C1 segment of cervical spinal cord (tissue), 14 donors: ENCODE measurements at regions not wholly inside any gene's neighbourhood (a gene's known extent, or its start where the extent isn't known, plus 50 kb on each side); places are given as distances from the start of the nearest gene placed in this dataset.
"Not testable (repeated sequence)": the region's sequence is repeated elsewhere in the genome, so short reads cannot be mapped to it uniquely, and the experiment has no call there.

Experiments
- DNase-seq, 14 donors: peaks; one replicate each; lab custom pipeline; 2025; lab: John Stamatoyannopoulos, UW

- DNase-seq, result peak in 6 of 14 donors; percentile 5 to 35 (median 27)
Observed at GRCh38 chr1:58968360-58968952, 184.6 kb upstream of the JUN start.

- not testable (repeated sequence) for DNase-seq
Observed at GRCh38 chr1:58969176-58969575, 185.3 kb upstream of the JUN start.

DNA sequence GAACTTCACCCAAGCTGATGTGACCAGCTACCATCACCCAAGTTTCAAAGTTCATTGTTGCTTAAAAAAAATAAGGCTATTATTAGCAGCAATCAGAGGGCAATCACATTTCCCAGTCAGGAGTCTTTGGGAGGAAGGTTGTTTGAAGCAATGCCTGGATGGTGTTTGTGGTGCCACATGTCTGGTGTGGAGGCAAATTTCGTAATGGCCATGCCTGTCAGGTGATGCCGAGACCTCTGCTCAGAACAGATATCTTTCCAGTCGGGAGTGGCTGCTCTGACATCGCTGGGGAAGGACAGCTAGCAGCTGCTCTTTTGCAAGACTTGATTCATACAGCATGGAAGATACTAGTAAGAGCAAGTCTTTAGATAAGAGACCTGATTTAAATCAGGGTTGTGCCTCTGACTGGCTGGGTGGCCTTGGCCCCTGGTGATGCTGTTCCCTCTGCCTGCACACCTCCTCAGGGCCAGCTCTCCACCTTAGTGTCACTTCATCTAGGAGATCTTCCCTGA lies 187.8 kb upstream of the JUN start:
- DNase-seq, result no peak

DNA sequence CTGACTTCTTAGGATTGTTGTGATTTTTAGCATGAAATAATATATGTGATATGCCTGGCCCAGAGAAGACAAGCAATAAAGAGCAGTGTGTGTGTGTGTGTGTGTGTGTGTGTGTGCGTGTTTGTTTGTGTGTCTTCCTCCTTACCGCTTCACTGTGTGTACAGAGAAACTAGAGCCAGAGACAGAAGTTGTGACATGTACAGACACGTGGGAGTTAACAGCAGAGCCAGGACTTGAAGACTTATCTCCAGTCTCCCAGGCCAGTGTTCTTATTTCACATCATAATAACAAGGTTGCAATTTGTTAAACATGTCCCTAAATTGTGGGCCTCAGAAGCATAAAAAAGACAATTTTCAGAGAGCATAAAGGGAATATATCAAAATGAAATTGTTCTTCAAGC lies 192.0 kb upstream of the JUN start:
- no peak for DNase-seq

DNA sequence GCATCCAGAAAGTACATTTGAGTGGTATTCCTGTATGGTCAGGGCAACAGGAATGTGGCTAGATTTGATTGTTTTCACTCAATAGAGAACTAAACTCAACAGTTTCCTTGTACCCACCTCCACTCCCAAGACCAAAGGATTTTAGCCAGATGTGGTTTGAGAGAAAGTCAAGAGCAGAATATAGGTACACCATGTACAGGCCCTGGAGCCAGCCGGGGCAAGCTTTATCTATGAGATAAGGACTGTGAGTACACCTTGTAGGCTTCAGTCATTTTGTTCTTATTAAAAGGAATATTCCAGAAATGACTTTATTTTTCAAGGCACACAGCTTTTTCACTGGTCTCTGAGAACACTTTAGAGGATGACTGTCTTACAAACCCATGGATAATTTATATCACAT lies 192.4 kb upstream of the JUN start:
- DNase-seq, result no peak

DNA sequence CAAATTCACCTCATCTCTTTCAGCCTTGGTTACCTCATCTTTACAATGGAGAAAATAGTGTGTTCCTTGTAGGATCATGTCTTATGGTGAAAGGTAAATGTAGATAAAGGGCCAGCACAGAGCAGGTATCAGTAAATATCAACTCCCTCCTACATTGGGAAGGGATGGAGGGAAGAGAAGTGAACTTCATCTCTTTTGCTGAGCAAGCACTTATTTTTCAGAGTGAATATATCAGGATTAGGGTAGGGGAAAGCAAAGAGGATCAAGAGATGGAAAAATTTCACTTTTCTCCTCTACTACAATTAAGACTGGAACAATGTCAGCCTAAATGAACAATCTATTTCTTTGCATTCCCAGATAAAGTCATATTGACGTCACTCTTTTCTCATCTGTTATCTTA lies 193.8 kb upstream of the JUN start:
- no peak for DNase-seq

DNA sequence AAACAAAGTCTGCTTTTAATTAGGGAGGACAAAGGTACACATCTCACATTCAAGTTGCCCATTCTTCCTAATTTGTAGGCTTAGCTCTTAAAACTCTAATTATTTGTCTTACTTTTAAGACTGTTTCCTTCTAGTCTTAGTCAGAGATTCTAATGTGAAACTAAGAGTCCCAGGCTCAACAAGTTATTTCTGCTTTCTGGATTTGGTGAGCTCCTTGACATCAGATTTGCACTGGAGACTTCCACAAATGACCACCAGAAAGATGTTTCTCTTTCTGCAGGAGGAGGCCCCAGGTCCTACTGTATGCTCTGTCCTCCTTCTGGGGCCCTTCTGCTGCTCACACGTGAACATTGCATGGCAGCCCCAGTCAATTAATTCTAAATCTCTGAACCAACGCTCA lies 194.2 kb upstream of the JUN start:
- DNase-seq, result no peak

DNA sequence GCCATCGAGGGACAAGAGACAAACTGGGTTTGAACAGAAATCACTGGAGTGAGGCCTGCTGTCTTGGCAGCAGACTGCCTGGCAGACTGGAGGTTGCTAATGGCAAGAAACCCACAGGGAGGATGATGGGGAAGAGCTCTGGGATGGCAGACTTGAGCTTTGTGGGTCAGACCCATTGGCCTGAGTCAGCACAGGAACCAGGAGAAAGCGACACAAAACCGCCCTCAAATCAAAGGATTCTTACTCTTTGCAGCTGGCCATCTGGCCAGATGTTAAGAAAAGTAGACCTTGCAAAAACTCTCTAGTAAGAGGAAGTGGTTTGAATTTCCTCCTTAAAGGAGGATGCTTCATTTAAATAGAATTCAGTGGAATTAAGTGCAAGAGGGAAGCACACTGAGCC lies 195.2 kb upstream of the JUN start:
- DNase-seq, result no peak

DNA sequence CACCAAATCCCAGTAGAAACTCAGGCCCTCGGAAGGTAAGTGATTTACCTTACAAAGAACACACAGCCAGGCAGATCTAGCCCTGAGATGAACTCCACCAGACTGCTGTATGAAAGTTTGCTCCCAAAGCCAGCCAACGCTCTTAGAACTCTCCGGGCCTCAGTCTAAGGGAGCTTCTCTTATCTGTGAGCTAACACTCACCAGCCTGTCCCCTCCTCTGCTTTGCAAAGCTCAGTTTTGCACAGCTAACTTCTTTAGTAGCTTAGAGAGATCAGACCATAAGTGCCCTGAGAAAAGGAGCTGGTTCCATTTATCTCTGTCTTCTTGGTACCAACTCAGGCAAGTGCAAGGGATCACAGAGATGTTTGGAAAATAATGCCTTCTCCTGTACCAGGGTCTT lies 195.8 kb upstream of the JUN start:
- no peak for DNase-seq

DNA sequence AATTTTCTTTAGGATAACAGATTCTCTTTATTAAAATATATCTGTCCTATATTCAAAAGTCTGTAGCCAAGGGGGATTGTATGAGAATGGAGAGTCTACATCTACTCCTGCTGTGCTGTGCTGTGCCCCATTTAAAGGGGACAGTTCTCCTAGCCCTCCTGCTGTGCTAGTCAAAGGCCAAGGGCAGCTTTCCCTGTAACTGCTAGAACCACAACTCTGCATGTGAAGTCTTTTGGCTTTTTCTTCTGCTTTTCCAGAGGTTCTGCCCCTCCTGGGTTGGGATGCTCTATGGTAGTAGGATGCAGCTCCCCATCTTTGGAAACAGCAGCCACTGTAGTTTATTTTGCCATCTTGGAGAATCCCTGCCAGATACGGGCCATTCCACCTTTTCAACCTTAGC lies 197.5 kb upstream of the JUN start:
- no peak for DNase-seq

GRCh38 chr1:58982259-58982998 lies 198.6 kb upstream of the JUN start:
- no peak for DNase-seq

- DNase-seq, result no peak
Observed at GRCh38 chr1:58983162-58983561, 199.3 kb upstream of the JUN start.

DNA sequence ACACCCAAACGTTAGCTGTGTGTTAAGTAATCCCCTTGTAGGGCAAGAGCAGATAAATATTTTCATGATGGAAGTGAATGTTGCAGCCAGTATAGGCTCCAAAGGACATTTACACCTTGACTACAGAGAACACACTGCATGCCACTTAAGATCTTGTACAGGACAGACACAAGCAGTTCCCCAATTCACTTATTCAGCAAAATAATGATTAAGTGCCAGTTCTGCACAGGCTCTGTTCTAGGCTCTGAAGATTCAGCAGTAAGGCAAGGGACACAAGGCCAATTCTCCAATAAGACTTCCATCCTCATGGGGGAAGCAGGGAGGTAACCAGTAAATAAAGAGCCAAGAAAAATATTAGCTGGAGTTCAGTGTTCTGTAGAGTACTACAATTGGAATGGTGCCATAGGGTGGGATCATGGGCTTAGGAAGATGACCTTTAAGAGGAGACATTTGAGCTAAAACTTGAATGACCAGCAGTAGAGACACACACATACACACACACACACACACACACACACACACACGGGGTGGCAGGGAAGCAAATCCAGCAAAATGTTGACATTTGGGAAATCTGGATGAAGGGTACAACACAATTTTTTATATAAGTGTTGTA lies 199.9 kb upstream of the JUN start:
- DNase-seq, result no peak

GRCh38 chr1:58986996-58987767 lies 203.3 kb upstream of the JUN start:
- DNase-seq, result no peak

GRCh38 chr1:58988752-58989151 lies 204.9 kb upstream of the JUN start:
- DNase-seq, result no peak

GRCh38 chr1:58989845-58990244 lies 206.0 kb upstream of the JUN start:
- DNase-seq, result no peak

DNA sequence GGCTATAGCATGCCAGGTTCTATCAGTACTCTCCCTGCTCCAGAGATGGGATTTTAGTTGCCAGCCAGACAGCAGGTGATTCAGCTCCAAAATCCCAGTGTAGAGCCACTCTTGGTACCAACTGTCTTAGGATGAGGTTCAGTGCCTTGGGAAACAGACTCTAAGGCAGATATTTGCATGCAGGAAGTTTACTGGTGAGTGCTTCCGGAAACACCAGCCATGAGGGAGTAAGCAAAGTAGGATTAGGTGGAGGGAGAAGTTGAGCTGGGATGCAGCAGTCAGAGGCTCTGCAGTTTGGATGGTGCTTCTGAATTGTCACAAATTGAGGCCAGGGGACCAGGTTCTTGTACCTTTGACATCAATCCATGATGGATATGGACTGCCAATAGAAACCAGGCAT lies 207.5 kb upstream of the JUN start:
- DNase-seq, result no peak

GRCh38 chr1:58992643-58993042 lies 208.8 kb upstream of the JUN start:
- no peak for DNase-seq

- no peak for DNase-seq
Observed at GRCh38 chr1:58993403-58993802, 209.6 kb upstream of the JUN start.

GRCh38 chr1:58994664-58995063 lies 210.8 kb upstream of the JUN start:
- DNase-seq, result no peak

- no peak for DNase-seq
Observed at GRCh38 chr1:58996341-58997059, 212.7 kb upstream of the JUN start.

DNA sequence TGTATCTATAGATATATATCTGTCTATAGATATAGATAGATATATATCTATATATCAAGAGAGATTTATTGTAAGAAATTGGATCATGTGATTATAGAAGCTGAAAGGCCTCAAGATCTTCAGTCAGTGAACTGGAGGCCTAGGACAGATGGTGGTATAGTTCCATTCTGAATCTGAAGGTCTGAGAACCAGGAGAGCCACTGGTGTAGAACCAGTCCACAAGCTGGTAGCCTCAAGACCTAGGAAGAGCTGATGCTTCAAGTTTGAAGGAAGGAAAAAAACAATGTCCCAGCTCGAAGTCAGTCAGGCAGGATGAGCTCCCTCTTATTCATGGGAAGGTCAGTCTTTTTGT lies 213.2 kb upstream of the JUN start:
- DNase-seq, result no peak
